ENCODE measurements at regions not wholly inside any gene's neighbourhood (a gene's known extent, or its start where the extent isn't known, plus 50 kb on each side); places are given as distances from the start of the nearest gene placed in this dataset.

GRCh38 chr2:154532763-154533162 lies 165.7 kb upstream of the KCNJ3 start:
- Histone ChIP-seq H3K9me1 (ENCODE audit: insufficient read depth, low read length) (no peaks in the 10 kb centered on the region), H2BK15ac (ENCODE audit: low read depth, low read length) (no peak overlapping the region), H3K56ac (ENCODE audit: extremely low read depth, insufficient read depth, low read length) (no peak overlapping the region), H2BK5ac (ENCODE audit: low read depth, low read length, poor library complexity, severe bottlenecking) (no peak overlapping the region), H3K9me3 (ENCODE audit: control insufficient read depth, insufficient read depth, low read length) (peaks cover 2% of the 10 kb centered on the region; the same call in 1 of the 2 replicates), H3K14ac (replicated peaks; ENCODE audit: low read depth, low read length) (no peak overlapping the region), H2BK20ac (ENCODE audit: low read depth, low read length) (no peak overlapping the region), H3K36me3 (ENCODE audit: control insufficient read depth, insufficient read depth, low read length) (no peaks in the 10 kb centered on the region), H4K8ac (ENCODE audit: low read depth in 2 of 2, low read length in 2 of 2) (no peak overlapping the region), H2AK9ac (replicated peaks; ENCODE audit: low read depth, low read length, poor library complexity) (no peak overlapping the region), H3K18ac (ENCODE audit: low read depth, low read length) (no peak overlapping the region), H3K9ac (ENCODE audit: low read depth, low read length) (no peak overlapping the region), H4K5ac (ENCODE audit: low read depth, low read length) (no peak overlapping the region), H3K4me1 (ENCODE audit: control insufficient read depth, insufficient read depth, low read length) (no peaks in the 10 kb centered on the region), H4K91ac (ENCODE audit: insufficient read depth, low read depth, low read length) (no peak overlapping the region), H3K23ac (ENCODE audit: low read depth, low read length) (no peak overlapping the region), H4K20me1 (ENCODE audit: insufficient read depth, low read length) (no peaks in the 10 kb centered on the region), H2AFZ (replicated peaks; ENCODE audit: low read length, poor library complexity) (no peak overlapping the region), H2AK5ac (ENCODE audit: low read depth, low read length) (no peak overlapping the region), H3K4ac (ENCODE audit: low read depth, low read length) (no peak overlapping the region), H3K4me3 (ENCODE audit: insufficient read depth, low read depth, low read length) (no peak overlapping the region), H3K27ac (ENCODE audit: insufficient read depth, low read length) (no peak overlapping the region), H3K79me1 (ENCODE audit: low read depth in 1 of 2, low read length in 2 of 2) (no peaks in the 10 kb centered on the region), H3K27me3 (ENCODE audit: control insufficient read depth, insufficient read depth, low read length) (no peaks in the 10 kb centered on the region), H3K4me2 (ENCODE audit: low read depth, low read length) (no peak overlapping the region), H2BK120ac (ENCODE audit: low read depth, low read length) (no peak overlapping the region)
- no TSS peak for BruUV-seq (replicated peaks)
- ChIA-PET POLR2A (ENCODE audit: unreplicated experiment) (no interaction called here), CTCF (no interaction called here)
- no peak for ATAC-seq (ENCODE audit: low read depth)
- DNase-seq, result no peak
- intact Hi-C loops (cut with micrococcal nuclease) (no loop called here), dilution Hi-C loops (cut with HindIII; ENCODE audit: low sequenced_read_pairs, unreplicated experiment) (no loop called here), in situ Hi-C loops (cut with MboI; ENCODE audit: low sequenced_read_pairs) (no loop called here)
- no peak for TF ChIP-seq MAFK (IDR thresholded peaks at IDR 0.05; ENCODE audit: low read depth, low read length)
- no peak for TF ChIP-seq NFE2L2 (IDR thresholded peaks at IDR 0.05; ENCODE audit: low read depth, low read length)
- no CpG with 5 or more reads among the region's 2 CpGs for WGBS, 2 experiments (ENCODE audit: extremely low coverage in 2 of 2, insufficient read length in 1 of 2)
